GM18867 (cell line): ENCODE measurements at regions not wholly inside any gene's neighbourhood (a gene's known extent, or its start where the extent isn't known, plus 50 kb on each side); places are given as distances from the start of the nearest gene placed in this dataset.

ENCODE experiments used
- ATAC-seq: cut with Tn5 transposase; IDR thresholded peaks from one replicate; pipeline ENCODE4 v1.9.1; 2021; ENCODE audit warnings: mild to moderate bottlenecking, moderate library complexity; ENCODE audit not compliant: unreplicated experiment

DNA sequence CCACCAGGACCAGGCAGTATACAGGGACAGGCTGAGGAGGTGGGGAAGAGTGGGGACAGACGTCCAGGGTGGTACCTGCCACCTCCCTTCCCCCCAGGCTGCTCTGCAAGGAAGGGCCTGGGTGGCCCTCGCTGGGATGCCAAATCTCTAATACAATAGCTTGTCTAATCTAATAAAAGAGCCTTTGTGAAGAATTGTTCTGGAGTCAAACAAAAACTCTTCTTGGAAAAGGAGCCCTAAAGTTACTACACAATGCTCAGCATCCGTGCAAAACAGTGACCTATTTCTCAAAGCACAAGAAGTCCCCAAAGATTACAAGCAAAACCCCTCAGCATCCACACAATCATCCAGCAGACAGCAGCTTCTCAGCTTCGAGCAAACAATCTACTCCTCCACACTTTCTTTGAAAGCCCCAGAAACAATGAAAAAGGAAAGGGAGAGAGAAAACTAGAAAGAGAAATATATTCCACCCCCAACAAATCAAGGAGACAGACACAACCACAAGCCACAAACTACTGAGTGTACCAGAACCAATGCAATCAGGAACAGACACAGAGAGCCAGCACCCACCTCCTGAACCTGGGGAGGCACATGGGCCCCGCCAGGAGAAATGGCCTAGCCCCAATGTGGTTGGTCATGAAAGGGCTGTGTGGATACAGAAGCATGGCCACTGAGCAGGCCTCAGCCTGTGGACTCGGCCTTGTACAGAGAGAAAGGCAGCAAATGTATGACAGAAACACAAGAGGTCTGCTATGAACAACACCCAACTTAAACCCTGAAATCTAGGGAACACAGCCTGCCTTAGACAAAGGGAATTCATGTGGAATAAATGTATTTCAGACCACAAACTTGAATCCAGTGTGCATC is 177.1 kb upstream of the CHRNA7 start:
- no peak for ATAC-seq

DNA sequence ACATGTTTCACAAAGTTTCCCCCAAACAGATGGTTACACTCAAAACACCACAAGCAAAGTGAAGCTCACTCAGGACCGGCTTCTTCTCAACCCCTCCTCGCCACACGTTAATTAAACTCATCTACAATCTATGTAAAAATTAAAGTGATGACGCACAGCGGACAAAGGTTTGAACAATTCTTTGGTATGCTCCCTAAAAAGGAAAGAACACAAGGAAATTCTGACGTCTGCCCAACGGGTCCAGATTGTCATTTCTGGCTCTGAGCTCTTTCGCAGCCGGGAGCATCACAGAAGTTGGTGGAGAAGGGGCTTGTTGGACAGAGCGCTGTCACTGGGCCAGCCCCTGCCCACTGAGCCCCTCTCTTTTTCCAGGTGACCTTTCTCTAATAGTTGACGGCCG is 173.7 kb upstream of the CHRNA7 start:
- ATAC-seq: no peak

DNA sequence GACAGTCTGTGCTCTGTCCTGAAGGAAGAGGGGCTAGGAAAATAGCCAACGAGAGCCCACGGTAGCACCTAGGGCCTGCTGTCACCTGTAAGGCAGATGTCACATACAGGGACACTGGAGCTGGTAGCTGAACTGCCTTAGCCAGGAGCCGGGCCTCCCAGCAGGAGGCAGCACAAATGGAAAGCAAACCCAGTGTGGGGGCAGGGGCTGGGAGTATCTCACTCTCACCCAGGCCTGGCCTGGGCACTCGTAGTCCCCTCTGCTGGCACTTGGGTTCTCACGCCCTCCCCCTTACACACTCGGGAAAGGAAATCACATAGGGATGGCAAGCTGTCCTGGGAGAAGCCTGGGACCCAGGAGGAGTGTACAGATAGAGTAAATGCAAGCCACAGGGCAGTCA is 173.1 kb upstream of the CHRNA7 start:
- ATAC-seq: no peak

DNA sequence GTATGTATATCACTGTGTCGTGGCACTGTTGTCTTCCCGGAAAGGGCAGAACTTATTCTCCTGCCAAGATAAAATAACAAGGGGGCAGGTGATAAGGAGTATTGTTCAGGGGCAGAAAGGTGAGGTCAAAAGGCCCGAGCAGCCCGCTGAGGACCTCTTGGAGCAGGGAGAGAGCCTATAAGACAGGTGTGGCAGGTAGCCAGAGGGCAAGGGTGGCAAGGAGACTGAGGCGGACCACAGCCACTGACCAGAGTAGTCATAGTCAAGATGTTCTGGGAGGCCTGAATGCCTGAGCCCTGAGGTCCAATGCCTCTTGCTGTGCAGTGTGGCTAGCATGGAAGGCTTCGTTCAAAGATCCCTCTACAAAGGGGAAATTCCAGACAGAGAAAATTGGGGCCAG is 172.3 kb upstream of the CHRNA7 start:
- ATAC-seq: no peak

DNA sequence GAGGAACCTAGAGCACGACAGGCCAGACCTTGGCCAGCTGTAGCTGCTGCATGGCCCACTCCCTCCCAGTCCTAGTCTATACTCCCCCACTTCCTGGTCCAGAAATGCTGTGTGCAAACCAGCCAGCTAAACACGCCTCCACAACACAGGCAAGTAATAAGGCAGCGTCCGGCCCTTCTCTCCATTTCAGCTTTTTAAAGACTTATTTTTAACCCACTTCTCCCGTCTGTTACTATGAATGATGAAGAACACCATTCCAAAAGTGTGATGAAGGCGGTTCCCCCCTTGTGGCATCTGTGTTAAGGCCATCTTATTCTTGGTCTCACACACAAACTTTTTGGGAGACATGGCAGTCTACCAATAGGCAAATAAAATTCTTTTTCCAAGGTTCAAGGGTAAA is 164.1 kb upstream of the CHRNA7 start:
- no peak for ATAC-seq

DNA sequence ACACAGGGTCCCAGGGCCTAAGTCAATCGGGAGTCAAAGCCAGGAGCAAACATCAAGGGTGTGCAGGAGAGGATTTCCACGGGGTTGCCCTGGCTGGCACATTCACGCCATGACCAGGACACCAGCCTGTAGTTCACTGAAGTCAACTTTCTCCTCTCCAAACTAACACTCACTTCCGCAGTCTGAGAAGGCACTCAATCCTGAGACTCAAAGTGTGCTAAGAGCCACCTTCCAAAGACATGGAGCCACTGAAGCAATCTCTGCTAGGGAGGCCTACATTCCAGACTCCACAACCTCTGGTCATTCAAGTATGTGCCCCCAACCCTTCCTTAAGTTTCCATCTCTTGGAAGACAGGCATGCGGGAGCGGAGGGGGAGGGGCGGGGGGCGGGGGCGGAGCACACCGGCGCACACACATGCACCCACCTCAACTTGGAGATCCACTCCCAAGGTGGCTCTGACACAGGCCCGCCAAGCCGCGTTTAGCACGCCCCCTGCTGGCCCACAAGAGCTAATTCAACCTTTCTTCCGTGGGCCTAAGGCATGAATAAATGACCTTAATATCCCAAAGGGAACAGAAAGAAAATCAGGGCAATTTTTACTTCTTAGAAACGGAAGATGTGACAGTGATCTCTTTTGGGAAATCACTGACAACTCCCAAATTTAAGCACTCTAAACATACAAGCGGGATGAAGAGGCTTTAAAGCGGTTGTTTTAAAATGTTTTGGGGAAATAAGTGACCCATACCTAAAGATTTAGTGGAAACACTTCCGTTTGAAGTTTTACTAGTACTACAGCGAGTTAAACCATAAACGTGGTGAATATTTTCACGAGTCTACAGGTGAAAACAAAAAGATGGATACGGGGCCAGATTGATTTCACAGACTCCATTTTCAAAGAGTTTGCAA is 162.5 kb upstream of the CHRNA7 start:
- no peak for ATAC-seq

DNA sequence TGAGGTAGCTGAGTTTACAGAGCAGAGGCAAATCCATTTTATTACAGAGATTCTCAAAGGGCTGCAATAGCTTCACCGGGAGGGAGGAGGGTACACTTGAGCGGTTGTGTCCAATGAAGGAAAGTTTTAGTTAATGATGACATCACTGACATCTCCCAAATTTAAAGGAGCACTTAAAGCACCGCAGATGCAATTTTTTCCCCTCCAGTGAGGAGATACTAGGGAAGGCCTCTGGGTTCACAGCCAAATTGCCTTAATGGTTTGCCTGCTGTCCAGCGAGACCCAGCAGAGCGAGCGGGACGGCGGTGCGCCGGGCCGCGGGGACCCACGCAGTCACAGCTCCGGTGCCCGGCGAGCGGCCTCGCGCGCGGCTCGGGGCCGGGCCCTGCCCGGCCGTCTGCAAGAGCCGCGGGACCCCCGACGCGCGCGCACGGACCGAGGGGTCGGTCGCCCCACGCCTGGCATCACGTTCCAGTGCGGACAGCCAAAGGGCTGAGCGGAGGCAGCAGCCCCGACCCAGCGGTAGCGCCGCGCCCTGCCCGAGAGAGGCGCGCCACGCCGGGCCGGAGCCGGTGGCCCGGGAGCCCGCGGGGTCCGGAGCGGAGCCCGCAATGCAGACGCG is 160.5 kb upstream of the CHRNA7 start:
- ATAC-seq: no peak

DNA sequence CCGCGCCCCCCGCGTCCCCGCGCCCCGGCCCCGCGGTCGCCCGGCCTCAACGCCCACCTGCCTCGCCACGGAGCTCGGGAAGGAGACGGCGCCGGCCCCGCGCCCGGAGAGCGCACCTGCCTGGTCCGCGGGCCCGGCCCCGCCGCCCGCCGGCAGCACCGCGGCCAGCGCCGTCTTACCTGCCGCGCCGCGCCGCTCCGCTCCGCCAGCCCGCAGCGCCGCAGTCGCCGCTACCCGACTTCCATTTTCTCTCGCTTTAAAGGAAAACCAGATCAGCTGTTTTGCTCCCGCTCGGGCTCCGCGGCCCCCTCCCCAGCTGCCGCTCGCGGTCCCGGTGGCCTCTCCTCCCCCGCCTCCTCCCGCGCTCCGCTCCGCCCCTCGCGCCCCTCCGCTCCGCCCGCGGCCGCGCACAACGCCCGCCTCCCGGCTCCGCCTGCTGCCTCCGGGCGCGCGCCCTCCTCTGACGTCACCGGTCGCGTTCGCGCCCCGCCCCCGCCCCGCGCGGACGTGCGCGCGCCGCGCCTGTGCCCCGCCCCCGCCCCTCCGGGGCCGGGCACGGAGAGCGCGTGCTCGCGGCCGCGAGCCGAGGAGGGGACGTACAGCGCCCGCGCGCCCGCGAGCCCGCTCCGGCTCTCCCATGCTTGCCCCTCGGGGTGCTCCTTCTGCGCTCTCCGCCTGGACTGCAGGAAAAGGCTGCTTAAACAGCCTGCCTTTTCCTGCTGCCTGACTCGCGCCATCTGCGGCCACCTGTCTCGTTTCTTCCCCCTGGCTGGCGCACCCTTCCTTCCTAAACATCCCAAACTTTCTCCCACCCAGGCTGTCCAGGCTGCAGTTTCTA is 159.8 kb upstream of the CHRNA7 start, which contains the start of gene OTUD7A:
OTUD7A (minus strand) TSS at position 346 of the 838 bp plus-strand sequence.
- ATAC-seq: peak; percentile 91

DNA sequence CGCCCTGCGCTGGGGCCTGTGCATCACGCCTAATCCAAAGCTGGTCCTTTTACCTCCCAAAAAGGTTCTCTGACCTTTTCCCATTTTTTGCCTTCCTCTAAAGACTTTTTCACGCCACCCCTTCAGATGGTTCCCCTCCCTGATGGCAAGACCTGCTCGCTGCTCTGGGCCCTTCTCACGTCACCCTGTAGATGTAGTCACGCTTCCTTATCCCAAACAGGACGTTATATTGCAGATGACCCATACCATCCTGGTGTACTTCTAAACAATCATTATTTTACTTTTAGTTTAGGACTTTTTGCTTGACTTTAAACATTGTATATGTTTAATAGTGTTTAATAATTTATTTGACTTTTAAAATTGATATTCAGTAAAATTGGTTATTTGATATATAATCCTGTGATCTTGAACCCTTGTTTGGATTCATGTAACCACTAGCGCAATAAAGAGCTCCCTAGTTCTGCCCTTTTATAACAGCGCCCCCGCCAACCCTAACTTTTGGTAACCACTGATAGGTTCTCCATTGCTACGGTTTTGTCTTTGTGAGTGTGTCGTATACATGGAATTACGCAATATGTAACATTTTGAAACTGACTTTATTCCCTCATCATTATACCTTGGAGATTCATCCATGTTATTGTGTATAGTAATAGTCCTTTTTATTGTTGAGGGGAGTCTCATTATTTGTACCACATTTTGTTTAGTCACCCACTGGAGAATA is 159.0 kb upstream of the CHRNA7 start:
- no peak for ATAC-seq

DNA sequence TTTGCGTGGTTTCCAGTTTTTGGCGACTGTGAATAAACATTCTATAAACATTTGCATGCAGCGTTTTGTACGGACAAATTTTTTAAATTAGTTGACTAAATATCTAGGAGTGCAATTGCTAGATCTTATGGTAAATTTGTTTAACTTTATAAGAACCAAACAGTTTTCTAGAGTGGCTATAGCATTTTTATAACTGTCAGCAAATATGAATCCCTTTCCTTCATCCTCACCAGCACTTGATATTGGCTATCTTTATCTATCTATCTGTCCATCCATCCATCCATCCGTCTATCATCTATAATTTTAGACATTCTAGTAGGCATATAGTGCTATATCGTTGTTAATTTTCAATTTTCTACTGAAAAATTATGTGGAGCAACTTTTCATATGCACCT is 158.4 kb upstream of the CHRNA7 start:
- no peak for ATAC-seq

DNA sequence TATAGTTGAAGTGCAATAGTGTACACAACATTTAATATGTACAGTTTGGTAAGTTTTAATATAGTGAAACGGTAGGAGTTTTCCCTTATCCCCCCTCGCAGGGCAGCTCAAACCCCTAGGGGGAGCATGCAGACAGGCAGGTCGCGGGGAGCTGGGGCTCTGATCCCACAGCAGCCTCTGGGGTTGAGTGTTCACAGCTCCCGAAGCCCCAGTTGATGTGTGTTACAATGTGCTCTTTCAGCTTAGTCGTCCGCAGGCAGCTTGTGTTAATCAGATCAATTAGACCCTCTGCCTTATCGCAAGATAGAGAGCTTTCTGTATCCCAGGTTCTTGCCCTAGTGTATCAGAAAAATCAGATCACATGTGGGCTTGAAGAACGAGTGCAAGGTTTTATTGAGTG is 143.1 kb upstream of the CHRNA7 start:
- no peak for ATAC-seq

DNA sequence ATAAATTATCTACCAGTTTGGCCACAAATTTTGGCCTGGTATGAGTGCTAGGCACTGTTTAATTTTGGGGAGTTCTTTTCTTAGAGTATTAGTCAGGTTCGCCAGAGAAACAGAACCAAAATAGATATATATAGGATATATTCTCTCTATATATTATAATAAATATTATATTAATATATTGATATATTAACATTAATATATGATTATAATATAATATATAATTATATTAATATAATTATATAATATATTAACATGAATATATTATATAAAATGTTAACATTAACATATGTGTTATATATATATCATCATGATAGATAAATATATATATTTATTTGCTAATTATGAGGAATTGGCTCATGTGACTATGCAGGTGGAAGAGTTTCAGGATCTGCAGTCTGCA is 137.8 kb upstream of the CHRNA7 start:
- ATAC-seq: no peak

DNA sequence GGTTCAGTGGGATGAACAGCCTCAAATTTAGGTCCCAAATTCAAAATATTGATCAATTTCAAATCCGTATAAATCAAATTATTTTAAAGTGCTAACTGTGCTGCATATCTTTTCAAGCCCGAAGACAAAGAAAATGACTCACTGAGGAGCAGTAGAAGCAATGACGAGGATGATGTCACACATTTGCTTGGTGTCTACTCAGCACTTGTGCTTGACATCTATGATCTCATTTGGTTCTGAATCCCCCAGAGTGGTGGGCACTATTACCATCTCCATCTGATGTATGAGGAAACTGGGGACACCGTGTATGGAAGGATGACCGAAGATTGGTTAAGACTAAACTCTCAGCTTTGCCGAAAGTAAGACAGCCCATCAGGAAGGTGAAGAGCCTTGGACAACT is 136.5 kb upstream of the CHRNA7 start:
- ATAC-seq: no peak

DNA sequence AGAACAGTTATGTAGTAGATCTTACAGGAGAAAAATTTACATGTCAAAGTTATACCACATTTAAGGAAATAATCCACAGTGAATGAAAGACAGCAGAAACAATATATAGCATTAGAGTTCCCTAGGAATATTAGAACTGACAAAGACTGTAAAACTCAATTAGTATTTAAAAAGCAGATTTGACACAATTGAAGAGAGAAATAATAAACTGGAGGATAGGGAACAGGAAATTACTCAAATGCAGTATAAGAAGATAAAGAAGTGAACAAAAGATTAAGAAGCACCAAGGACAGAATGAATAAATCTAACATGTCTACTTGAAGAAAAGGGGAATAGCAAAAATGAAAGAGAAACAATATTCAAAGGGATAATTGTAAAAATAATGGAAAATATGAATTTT is 132.6 kb upstream of the CHRNA7 start:
- ATAC-seq: no peak

DNA sequence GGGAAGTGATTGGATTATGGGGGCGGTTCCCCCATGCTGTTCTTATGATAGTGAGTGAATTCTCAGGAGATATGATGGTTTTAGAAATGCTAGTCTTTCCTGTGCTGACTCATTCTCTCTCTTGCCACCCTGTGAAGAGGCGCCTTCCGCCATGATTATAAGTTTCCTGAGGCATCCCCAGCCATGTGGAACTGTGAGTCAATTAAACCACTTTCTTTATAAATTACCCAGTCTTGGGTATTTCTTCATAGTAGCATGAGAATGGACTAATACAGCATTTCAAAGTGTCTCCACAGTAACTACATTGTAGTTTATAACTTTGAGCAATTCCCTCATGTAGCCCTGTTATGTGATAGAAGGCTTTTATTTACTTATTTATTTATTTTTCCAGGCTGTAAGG is 128.8 kb upstream of the CHRNA7 start:
- no peak for ATAC-seq

DNA sequence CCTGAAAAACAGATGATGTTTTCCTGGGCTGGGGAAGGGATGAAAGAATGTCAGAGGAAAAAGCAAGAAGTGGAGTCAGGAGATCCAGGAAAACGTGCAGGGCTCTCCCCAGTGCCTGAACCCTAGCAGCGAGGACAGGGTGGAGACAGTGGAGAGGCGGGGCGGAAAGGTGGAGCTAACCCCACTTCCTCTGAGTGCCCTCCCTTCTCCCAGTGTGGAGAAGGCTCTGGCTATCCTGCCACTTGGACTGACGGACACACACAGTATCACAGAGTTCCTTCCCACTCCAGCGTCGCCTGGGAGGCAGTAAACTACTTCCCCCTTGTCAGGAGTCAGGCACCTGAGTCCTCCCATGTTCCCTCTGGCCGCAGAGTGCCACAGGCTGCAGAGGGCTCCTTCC is 125.3 kb upstream of the CHRNA7 start:
- ATAC-seq: no peak

DNA sequence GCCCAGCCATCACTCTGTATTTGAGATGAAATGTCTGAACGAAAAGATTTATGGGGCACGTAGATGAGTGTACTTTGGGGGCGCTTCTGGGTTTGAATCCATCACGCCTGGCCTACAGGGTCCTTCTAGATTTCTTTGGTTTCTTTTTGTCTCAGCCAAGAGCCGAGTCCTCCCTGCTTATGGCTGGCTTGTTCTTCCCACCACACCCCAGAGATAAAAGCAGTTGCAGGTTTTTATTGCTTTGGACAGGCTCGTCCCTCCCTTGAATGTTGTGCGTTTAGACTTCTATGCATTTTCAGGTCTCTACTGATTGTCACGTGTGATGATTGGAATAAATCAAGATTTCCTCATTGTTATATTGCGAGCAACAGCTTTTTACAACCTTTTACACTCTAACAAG is 104.8 kb upstream of the CHRNA7 start:
- no peak for ATAC-seq

DNA sequence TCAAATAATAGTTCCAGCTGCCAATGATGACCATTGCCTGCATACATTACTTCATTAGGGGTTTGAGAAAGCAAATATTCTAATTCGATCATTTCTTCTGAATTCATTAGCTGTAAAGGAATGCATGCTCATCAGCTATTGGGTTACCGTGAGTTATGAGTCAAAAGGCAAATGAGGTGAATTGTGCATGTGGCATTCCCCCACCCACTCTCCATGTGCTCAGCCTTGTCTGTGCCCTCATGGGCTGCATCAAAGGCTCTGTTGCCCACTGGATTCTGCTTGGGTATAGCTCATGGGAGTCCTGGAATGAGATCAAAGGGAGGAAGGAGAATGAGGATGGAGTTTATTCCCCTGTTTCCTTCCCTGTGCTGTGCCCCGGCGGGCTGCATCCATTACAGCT is 99.3 kb upstream of the CHRNA7 start:
- ATAC-seq: no peak

DNA sequence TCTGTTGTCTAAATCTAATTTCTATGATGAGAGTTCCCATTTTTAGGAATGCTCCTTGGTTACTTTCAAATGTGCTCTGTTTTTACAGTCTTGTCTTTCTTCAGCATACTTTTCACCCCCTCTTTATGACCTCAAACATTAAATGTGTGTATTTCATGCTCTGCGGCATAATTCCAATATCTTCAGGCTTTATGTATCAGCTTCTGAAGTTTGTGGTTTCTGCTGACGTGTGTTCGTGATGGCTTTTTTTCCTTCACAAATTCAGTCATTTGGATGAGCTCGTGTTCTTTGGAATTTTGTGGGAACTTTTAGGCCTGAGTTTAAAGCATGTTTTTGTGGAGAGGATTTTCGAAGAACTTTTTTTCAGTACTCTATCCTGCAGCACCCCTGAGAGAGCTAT is 97.7 kb upstream of the CHRNA7 start:
- ATAC-seq: no peak

DNA sequence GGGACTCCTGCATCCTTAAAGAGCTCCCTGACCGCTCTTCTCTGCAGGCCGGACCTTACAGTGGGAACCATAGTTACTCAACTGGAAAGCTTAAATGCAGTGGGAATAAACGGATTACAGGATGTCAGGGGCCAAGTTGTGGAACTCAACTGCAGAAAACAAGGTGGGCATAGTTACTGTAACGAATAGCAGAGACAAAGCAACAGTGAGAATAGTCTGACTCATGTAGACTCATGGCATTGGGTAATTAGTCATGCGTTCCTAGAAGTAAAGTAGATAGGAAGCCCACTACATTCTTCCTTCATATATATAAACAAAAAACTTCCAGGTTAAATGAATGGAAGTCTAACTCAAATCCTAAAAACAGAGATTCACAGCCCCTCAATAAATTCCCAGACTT is 95.5 kb upstream of the CHRNA7 start:
- no peak for ATAC-seq
